NCI-H345 treated with DMSO at 0.1 percent for 48 hours (cell line): ENCODE measurements at regions not wholly inside any gene's neighbourhood (a gene's known extent, or its start where the extent isn't known, plus 50 kb on each side); places are given as distances from the start of the nearest gene placed in this dataset.
"Not testable (repeated sequence)": the region's sequence is repeated elsewhere in the genome, so short reads cannot be mapped to it uniquely, and the experiment has no call there.

Experiments used
- DNase-seq: peaks from one replicate; lab custom pipeline; 2025; ENCODE audit not compliant: unreplicated experiment; lab: John Stamatoyannopoulos, UW

- DNase-seq = no peak
Measured at GRCh38 chr2:67771380-67771779, 291.4 kb downstream of the C1D start.

DNA sequence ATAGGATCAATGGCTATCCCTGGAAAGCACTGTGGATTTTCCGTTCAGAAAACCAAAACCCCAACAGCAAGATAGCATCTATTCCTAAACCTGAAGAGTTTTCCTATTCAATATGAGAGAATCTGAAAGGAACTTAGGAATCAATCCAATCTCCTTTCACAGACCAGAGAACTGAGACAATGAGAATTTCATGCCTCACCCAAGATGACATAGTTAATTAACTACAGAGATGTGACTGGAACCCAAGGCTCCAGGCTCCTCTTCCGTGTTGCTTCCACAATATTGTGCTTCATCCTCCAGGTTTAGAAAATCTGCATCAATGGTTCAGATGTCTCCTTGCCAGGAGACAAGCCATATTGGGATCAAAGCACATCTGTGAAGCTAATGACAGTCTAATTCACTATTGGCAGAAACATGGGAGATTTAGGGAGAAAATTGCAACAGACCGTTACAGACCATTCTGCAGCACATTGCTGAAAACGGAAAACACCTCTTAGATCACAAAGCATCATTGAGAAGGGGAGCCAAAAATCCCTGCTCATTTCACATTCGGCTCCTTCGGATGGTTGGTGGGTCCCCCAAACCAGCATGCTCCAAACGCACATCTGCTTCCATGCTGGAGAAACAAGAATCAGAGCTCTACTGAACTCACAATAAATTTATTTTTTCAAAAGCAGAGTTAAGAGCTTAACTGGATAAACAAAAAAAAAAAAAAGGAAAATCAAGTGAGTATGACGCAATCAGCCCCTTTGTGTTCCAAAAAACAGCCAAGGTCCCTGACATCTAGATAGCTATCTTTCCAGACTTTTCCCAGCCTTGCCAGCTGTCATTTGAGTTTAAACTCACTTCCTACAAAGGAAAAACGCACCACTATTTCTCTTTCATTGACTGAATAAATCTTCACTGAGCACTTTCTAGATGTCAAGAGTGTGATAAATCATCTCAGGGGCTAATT is 290.3 kb downstream of the C1D start:
- no peak for DNase-seq

DNA sequence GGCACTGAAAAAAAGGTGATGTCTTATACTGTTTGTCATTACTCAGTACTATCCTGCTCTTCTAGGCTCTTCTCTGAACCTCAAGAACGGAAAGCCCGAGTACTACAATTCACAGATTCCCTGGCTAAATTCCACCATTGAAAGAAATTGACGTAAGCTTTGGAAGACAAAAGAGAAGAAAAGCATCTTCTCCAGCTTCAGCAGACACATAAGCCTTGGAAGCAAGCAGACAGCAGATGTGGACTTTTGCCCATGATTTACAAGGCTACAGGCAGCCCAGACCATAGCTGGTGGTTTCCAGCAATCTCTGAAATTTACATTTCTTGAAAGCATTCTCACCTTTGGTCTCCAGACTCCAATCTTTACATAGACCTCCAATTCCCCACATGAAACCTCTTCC is 289.0 kb downstream of the C1D start:
- no peak for DNase-seq

DNA sequence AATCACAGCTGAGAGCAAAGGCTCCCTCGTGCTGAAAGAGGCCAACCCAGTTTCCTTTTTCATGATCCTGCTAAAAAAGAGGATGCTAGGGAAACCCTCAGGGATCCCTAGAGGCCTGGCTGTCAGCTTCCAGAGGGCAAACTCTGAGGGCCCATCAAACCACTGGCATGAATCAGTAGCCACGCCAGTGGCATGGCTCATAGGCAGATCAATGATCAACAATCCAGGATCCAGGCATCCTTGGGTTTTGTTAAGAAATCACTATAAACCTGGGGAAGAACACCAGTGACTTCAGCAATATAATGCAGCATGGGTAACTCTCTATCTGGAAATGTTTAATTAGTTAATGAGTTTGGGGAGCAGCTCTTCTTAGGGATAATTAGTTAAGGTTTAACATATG is 286.5 kb downstream of the C1D start:
- DNase-seq = no peak

DNA sequence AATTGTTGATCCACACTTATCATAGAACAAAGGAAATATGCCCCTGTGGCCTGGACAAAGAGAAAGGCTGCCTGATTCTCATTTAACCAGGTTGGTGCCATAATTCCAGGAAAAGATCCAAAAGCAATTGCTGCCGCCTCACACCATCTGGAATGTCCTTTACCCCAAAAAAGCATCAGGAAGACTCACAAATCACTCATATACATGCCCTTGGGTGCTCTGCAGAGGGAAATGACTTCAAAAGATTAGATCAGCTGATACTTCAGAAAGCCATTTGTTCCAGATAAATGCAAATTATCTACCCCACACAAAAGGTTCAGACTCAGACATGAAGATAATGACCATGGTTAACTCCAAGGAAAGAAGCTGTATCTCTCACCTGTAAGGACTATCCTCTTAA is 285.8 kb downstream of the C1D start:
- DNase-seq = no peak

- no peak for DNase-seq
Measured at GRCh38 chr2:67777836-67778429, 284.9 kb downstream of the C1D start.

GRCh38 chr2:67780841-67781240 is 282.0 kb downstream of the C1D start:
- not testable (repeated sequence) for DNase-seq

GRCh38 chr2:67782443-67782842 is 280.4 kb downstream of the C1D start:
- no peak for DNase-seq

- no peak for DNase-seq
Measured at GRCh38 chr2:67783026-67783425, 279.8 kb downstream of the C1D start.

- DNase-seq = no peak
Measured at GRCh38 chr2:67790622-67791021, 272.2 kb downstream of the C1D start.

DNA sequence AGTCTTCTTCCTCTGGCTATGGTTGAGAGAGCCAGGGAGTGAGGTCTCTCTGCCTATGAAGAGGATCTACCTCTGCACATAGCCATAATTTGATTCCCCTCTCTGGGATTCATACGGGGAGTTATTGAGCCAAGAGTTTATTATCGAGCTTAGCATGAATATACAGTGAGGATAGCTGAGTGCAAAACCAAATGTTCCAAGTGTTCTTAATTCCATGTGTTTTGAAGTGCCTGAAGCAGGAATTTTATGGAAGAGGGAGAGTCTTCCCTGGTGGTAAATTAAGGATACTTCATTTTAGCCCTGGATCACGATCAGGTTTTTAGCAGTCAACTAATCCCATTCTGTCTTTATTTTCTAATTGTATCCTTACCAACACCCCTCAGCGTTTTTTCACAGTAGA is 270.6 kb downstream of the C1D start:
- DNase-seq = no peak

GRCh38 chr2:67792681-67793091 is 270.1 kb downstream of the C1D start:
- no peak for DNase-seq

- DNase-seq = peak; percentile 4
Measured at GRCh38 chr2:67797801-67798540, 264.8 kb downstream of the C1D start.

GRCh38 chr2:67798541-67799160 is 264.2 kb downstream of the C1D start:
- no peak for DNase-seq

- no peak for DNase-seq
Measured at GRCh38 chr2:67799886-67800285, 262.9 kb downstream of the C1D start.

DNA sequence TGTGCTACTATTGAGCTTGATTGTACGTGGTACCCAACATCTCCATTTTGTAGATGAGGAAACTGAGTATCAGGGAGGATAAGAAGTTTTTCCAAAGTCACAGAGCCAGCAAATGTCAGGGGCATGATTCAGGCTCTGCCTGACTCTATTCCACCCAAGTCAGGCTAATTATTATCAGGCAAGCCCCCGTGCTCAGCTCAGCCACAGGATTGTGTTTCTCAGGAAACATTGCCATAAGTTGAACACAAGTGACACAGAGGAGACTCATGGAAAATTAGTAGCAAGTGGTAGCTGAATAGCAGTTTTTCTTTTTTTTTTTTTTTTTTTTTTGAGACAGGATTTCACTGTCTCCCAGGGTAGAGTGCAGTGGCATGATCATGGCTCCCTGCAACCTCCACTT is 260.5 kb downstream of the C1D start:
- no peak for DNase-seq

GRCh38 chr2:67802824-67803223 is 260.0 kb downstream of the C1D start:
- no peak for DNase-seq

DNA sequence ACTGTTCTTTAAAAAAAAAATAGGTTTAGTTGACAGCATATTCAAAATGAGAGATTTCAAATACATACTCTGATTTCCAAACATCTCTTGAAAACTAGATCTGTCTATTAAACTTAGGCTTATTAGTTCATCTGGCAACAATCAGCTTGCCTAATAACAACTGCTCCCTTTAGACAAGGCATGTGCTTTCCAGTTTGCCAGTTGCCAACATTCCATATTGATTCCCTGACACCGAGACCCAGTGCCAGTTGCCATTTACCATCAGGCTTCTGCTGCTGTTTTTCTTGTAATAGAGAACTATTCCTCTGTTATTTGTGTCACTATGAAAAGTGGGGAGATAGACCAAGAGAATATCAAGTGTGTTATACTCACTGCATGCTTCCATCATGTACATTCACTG is 256.0 kb downstream of the C1D start:
- no peak for DNase-seq

- no peak for DNase-seq
Measured at GRCh38 chr2:67808112-67808511, 254.7 kb downstream of the C1D start.

DNA sequence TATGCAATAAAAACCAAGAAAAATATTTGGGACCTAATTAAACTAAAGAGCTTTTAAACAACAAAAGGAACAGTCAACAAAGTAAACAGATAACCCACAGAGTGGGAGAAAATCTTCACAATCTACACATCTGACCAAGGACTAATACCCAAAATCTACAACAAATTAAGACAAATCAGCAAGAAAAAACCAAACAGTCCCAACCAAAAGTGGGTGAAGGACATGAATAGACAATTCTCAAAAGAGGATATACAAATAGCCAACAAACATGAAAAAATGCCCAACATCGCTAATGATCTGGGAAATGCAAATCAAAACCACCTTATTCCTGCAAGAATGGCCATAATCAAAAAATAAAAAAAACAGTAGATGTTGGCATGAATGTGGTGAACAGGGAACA is 250.1 kb downstream of the C1D start:
- no peak for DNase-seq

GRCh38 chr2:67823726-67824125 is 239.1 kb downstream of the C1D start:
- DNase-seq = no peak
